ENCODE measurements at regions not wholly inside any gene's neighbourhood (a gene's known extent, or its start where the extent isn't known, plus 50 kb on each side); places are given as distances from the start of the nearest gene placed in this dataset.

- no peak for TF ChIP-seq CTCF (IDR thresholded peaks at IDR 0.05)
- TF ChIP-seq POLR2AphosphoS5 (IDR thresholded peaks at IDR 0.05) = no peak
Observed at GRCh38 chrX:113793563-113793962, 790.3 kb upstream of the HTR2C start.

All from prostate gland (tissue), 2 donors.